COLO829 (cell line): ENCODE measurements at regions not wholly inside any gene's neighbourhood (a gene's known extent, or its start where the extent isn't known, plus 50 kb on each side); places are given as distances from the start of the nearest gene placed in this dataset.

ENCODE experiments used
- DNase-seq: peaks from one replicate; pipeline ENCODE4 v3.0.0; 2012; ENCODE audit warnings: low spot score

DNA sequence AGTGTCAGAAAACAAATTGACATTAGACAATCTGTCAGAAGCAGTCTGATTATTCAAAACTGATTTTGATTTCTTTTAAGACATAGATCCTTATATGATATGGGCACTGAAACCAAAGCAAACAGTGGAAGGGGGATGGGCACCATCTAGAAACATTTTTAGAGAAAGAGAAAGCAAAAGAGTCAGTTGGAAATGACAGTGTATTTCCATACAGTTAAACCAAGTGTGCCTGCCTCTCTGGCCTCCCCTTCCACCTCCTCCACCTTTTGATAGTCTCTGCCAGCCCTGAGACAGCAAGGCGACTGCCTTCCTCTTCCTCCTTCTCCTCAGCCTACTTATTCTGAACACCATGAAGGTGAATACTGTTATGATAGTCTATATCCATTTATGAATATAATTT lies 949.7 kb downstream of the AMY1C start:
- no peak for DNase-seq

DNA sequence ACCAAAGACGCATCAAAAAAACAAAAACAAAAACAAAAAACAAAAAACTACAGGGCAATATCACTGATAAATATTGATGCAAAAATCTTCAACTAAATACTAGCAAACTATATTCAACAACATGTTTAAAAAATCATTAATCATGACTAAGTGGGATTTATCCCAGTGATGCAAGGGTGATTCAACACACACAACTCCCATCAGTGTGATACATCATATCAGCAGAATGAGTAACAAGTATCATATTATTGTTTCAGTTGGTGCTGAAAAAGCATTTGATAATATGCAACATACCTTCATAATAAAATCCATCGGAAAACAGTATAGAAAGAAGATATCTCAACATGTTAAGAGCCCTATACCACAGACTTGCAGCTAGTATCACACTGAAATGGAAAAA lies 953.0 kb downstream of the AMY1C start:
- DNase-seq: no peak

DNA sequence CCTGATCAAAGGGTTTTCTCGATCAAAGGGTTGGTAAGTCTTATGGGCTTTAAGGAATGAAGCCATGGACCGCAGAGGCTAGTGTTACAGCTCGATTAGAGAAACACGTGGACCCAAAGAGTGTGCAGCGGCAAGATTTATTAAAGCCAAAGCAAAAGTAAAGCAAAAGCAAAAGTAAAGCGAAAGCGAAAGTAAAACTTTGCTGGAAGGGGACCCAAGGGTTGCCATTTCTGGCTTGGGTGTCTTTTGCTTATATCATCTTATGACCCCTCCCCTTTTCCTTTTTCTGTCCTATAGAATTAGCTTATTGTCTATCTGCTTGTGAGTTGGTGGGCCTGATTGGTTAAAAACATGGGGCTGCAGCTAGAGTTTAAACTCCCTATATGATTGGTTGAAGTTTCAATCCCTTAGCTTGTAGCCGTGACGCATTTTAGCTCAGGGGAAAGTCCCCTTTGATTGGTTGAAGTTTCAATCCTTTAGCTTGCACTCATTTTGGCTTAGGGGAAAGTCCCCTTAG lies 957.0 kb downstream of the AMY1C start:
- DNase-seq: peak; percentile 2

DNA sequence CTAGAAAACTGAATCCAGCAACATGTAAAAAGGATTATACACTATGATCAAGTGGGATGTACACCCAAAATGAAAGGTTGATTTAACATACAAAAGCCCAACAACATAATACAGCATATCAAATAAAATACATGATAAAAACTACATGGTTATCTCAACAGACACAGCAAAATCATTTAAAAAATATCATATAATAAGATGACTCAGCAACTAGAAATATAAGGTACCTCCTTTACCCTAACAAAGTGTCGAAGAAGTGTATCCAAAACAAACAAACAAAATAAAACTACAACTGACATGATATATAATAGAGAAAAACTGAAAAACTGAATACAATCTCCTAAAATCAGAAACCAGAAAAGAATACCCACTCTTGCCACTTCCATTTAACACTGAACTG lies 969.1 kb downstream of the AMY1C start:
- DNase-seq: no peak

DNA sequence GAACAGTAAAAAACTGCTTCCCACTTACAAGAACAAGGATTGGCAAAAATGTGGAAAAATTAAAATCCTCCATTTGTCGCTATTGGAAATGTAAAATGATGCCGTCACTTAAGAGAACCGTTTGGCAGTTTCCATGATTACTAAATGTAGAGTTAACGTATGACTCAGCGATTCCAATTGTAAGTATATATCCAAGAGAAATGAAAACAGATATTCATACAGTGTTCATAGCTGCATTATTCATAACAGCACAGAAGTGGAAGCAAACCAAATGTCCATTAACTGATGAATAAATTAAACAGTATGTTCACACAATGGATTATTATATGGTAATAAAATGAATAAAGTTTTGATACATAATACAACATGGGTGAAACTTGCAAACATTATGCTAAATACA lies 971.0 kb downstream of the AMY1C start:
- DNase-seq: no peak

DNA sequence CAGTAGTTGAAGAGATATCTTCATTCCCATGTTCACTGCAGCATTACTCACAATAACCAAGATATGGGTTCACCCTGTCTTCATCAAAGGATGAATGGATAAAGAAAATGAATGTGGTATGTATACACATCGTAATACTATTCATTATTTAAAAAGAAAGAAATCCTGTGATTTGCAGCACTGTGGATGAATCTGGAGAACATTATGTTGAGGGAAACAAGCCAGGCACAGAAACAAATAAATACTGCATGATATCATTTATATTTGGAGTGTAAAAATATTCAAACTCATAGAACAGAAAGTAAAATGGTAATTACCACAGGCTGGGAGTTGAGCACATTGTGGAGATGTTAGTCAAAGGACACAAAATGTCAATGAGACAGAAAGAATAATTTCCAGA lies 977.2 kb downstream of the AMY1C start:
- DNase-seq: no peak

DNA sequence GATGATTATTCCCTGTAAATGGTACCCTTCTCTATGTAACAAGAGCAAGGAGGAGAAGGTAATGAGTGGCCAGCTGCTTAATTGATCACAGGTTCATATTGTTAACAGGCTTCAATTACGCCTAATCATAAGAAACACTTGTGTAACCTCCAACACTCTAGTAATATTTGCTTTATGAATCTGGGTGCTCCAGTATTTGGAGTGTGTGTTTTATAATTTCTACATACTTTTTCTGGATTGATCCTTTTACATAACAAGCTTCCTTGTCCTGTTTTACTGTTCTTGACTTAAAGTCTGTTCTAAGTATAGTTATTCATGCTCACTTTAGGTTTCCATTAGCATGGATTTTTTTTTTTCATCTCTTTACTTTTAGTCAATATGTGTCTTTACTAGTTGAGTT lies 984.2 kb downstream of the AMY1C start:
- no peak for DNase-seq

DNA sequence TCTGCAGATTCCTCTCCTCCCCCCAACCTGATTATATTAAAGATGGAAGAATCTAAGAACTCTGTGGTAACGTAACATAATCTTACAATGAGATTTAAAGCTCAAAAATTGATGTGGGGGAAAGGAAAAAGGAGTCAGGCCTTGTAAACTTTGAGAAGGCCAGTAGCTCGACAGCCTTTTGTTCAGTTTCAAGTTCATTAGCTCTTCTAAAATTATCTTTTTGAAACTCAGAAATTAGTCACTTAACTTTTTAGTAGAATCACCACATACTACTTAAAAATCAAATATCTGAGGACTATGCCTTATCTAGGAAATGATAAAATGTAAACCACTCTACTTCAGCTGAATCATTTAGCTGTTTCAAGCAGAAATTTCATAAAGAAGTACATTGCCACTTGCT lies 996.2 kb downstream of the AMY1C start:
- DNase-seq: no peak

DNA sequence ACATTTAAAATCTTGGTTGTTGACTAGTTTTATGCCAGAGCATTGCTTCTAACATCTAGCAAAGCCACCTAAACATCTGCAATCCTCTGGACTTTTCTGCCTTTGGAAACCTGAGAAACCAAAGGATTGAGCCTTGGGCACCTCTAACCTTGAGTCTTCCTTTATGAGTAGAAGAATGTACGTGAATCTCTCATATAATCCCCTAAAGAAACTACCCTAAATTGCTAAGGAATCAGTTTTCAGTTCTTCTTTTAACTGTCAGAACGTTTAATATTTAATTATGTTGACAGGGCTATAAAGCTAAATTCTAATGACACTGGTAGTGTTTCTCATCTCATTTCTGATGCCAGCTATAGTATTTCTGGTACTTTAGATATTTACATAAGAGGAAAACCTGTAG lies 997.3 kb downstream of the AMY1C start:
- no peak for DNase-seq

DNA sequence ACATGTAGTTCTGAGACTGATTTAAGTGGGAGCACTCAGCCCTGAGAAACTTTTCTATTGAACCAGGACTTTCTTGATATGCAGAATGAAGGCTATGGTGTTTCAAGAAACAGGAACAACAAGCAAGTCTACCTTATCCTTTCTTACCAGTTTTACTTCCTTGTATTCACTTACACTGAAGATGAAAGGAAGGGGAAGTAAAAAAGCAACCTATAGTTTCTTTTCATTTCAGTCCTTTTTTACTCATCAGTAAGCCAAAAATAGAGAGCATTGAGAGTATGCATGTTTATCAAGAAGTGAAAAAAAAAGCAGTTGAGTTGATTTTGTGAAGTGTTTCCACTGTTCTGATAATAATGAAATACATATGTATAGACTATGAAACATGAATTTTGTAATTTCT lies 1010.3 kb downstream of the AMY1C start:
- DNase-seq: no peak

DNA sequence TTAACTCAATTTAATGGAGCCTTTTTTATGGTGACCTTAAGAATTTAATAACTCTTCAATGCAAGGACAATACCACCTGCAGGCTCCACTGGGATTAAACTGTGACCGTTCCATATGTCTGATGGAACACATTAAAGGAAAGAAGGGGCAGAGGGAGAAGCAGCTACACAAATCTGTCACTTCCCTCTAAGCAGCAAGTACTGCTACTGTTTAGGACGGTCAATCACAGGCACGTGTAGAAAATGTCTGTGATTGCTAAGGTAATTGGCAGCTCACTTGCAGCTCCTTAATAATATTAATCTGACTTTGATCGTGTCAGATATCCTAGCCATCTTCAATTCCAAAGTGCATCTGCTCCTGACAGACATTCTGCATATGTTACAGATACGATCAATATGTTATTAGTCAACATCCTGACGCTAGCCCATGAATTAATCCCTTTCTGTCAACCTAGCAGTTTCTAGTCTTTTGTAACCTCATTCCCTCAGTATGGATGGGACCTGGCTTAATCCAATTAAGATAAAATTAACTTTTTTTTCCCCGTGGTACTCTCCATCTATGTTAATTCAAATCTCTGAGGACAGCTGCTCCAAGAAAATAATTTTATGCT lies 1012.4 kb downstream of the AMY1C start:
- DNase-seq: no peak

DNA sequence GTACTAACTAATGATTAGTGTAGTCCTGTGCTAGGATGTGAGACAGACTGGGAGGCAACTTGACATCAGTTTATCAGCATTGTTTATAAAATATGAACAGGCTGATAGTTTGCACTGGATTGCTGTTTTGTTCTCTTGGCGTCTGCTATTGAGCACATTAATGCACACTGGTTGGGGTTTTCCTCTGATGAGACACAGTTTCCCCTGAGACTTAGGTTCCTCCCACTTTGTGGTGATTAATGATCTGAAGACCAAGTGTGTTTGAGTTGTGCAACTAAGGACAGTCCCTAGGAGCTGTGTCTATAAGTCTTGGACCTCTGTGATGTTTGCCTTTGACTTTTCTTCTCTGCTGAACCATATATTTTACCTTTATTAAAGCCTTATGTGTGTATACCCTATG lies 1015.4 kb downstream of the AMY1C start:
- no peak for DNase-seq

DNA sequence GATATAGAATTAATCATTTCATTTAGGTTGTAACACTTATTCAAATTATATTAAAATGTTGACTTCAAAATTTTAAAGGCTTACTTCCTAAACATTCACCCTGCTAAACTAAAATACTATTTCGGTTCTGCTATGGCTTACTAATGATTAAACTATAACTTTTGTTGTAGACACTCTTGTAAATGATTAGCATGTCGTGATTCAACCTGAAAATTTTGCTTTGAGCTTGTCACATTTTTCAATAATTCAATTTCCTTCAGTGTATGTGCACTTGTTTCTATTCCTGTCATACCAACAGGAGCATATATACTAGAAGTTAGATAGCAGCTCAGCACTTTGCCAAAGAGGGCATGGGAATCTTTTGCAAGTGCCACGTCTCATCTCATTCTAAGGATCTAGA lies 1018.8 kb downstream of the AMY1C start:
- DNase-seq: no peak

DNA sequence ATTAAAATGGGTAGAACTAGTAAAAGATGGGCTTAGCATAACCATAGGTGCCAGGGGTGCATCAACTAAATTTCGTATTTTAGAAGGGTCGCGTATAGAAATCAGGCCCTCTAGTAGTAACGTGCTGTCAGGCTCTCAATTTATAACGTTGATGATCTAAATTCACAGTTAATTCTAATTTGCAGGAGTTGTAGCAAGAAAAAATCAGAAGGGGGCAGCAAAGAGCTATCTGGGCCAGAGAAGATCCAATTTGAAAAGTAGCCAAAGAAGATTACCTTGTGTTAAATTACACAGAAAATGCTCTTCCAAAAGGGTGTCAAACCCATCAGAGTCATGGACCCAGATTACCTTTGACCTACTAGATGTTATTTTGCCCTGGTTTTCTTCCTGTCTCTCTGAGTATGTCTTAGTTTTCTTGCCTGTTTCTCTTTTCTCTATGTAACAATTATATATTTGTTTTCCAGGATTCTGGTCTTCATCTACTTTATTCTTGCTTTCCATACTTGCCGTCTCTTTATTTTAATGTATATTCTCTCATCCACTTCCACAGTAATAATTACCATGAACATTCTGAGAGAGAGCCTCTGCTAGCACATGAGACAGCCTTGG lies 1030.9 kb downstream of the AMY1C start:
- DNase-seq: peak; percentile 6

DNA sequence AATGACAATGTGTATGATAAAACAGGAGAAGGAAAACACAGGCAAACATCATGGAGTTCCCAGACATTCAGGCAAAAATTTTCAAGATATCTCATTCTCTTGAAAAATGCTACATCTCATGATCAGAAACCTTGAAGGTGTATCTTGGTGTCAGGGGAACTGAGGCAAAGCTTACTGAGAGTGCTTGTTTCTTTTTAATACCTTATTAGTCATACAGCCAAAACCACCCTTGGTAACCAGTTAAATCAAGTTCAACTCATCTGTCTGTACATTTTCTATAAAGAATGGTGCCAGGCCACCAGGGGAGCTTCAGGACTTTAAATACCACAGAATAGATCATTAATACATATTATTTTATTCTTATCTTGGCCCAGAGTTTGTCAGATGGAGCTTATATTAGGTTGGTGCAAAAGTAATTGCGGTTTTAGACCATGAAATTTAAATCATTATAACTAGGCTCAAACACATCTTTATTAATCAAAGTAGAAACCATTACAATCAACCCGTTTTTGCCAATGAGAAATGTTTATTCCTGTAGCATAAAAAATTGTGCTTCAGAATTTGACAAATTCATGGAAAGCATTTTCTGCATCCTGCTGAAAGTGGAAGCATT lies 1036.0 kb downstream of the AMY1C start:
- DNase-seq: no peak

DNA sequence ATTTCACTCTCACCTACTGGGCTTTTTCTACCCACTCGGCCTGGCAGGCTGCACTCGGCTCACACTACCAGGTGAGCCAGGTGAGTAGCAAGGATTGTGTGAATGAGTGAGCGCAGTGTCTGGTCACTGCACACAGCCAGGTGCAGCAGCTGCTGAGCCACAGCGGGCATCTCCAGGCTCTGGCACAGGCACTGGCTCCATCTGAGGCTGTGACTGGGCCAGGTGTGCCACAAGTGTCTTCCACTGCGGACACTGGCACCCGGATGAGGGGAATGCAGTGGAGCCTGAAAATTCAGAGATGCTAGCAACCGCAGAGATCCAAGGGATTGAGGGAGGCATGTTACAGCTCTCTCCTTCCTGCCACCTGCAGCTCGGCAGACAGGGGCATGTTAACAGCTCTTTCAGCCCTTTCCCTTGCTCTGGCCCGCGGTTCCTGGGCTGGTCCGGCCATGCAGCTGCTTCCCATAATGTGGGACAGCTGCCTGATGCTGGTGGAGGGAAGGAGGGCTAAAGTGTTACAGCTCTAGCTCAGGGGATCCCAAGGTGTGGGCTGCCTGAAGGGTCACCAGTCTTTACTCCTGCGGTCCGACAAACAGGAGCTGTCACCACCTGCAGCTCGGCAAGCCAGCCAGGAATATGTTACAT lies 1038.3 kb downstream of the AMY1C start:
- DNase-seq: no peak

DNA sequence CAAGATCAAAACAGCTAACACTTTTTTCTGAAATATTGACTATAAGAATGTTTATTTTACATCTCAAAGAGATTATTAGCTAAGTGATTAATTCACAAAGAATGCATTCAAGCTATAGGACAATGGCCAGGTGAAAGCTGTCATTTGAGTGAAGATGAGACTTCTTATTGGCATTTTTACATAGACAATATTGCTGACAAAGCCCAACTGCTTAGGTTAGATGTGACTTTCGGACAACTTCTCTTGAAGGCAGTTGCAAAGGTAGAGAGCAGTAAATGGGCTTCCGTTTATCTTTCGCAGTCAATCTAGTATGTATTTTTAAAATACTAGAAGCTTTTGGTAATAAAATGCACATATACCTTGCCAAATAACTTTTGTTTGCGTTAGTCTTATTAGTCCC lies 1041.3 kb downstream of the AMY1C start:
- DNase-seq: no peak

DNA sequence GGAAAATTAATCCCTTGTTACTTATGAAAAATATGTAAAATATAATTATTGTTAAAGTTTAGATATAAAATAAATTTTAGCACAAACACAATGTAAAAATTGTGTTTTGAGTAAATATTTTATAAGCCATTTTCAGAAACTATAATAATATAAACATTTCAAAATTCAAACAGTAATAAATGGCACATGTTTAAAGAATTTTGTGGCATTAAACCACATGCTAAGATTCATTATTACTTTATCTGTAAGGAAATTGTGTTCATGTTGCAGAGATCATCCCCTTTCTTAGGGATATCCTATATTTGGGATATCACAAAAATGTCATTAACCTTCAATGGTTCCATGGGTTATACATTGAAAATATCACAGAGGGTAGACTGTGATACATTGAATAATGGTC lies 1044.3 kb downstream of the AMY1C start:
- no peak for DNase-seq

DNA sequence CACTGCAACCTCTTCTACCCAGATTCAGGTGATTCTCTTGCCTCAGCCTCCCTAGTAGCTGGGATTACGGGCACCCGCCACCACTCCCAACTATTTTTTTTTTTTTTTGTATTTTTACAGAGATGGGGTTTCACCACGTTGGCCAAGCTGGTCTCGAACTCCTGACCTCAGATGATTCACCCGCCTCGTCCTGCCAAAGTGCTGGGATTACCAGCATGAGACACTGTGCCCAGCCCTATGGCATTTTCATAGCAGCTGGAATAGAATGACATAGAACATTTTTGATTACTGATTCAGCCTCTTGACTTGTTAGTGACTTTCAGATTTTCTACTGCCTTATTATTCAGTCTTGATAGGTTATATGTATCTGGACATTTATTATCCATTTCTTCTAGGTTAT lies 1046.2 kb downstream of the AMY1C start:
- DNase-seq: no peak

DNA sequence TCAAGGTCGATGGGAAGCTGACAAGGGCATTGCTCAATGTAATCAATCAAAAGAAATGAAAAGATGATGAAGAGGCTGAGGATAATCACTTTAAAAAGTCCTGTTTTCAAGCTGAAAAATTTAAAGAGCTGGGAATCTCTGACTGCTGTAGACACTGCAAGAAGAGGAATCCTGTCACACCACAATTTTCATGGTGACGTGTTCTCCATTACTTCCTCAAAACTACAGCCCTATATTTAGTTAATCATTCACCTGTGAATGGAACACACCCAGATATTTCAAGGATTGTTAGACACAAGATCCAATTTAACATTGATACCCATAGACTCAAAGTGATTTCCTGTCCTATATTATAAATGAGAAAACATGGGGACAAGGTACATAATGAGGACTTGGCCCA lies 1048.3 kb downstream of the AMY1C start:
- no peak for DNase-seq

DNA sequence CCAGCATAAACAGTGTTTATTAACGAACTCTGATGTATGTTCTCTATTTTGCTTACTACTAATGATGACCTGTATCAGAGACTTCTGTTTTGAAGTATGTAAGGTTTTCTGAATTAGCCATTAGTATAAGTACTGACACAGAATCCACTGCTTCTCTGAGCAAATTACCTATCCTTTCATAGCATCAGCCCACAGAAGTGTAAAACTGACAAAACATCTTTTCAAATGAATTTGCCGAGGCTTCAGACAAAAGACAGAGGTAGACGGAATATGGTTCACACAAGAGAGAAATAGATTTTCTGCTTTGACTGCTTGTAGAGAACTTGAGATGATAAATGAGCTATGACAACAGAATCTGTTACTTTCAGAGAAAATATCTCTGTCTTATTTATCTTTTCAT lies 1051.6 kb downstream of the AMY1C start:
- no peak for DNase-seq

DNA sequence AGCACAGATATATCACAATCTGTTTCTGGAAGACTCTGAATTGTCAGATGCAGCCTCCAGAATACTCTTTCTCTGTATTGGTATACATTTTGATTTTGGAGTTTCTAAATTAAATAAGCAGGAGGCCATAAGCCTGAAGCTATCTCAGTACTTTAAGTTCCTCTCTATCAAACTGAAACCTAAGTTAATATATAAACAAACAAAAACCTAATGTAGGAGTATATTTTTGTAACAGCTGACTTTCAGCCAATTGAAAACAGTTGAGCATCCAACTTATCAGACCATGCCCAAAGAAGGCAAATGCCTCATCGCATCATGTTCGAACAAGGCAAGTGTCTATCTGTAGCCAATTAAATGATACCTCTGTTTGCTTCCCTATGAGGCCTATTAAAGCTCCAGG lies 1054.4 kb downstream of the AMY1C start:
- no peak for DNase-seq

DNA sequence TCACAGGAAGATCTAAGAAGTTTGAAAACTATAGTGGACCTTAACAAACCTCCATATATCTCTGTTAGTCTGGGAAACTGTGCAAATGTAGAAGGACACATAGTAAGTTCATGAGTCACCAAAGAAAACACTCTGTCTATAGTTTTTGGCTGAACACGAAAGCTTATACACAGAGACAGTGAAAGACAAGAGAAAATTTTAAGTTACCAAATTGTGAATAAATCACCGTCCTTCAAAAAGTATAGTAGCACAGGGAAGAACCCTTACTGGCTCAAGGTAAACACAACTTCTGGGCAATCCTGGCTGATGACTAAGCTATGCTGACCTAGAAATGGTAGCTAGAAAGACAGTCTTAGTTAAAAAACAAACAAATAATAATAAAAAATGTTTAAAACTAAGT lies 1057.9 kb downstream of the AMY1C start:
- DNase-seq: no peak
